Sigmoid colon (tissue), 4 donors: ENCODE measurements at regions not wholly inside any gene's neighbourhood (a gene's known extent, or its start where the extent isn't known, plus 50 kb on each side); places are given as distances from the start of the nearest gene placed in this dataset.

ENCODE experiments used
- CTCF ChIP-seq, 4 experiments: fragments of 450-650 bp in 3 of 4; fragments of 200-600 bp in 1 of 4; IDR thresholded peaks; one replicate each; pipeline ENCODE4 v1.5.1; 2016 to 2019; ENCODE audit warnings: antibody characterized with exemption in 4 of 4, mild to moderate bottlenecking in 3 of 4, moderate library complexity in 2 of 4
- POLR2A ChIP-seq, 2 donors: fragments of 450-650 bp; IDR thresholded peaks; one replicate each; pipeline ENCODE4 v1.6.1; 2016; ENCODE audit warnings: antibody characterized with exemption in 2 of 2, mild to moderate bottlenecking in 2 of 2, moderate library complexity in 2 of 2
- POLR2AphosphoS5 ChIP-seq, 4 donors: sonication (generic); formaldehyde crosslinking; IDR thresholded peaks; one replicate each; pipeline ENCODE4 v1.6.1; 2017; ENCODE audit warnings: antibody characterized with exemption in 4 of 4

DNA sequence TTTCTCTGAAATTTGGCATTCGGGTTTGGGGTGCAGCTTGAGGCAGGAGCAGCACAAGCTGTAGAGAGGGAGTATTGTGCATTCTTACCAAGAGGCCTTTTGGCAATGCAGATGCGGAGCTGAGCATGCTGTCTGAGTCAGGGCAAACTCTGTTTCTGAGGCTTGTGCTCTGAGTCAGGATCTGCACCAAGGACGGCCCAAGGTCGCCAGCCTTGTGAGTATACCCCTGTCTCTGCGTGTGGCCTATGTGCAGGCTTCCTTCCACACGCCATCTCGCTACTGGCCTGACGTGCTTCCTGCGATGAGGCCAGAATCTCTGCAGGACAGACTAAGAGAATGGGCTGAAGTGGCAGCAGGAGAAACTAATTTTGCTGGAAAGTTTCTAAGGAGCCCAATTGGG, 83.8 kb upstream of the ROPN1 start:
- TF ChIP-seq CTCF (IDR thresholded peaks at IDR 0.05) (no peak), POLR2A (IDR thresholded peaks at IDR 0.05) (no peak), POLR2AphosphoS5 (IDR thresholded peaks at IDR 0.05) (no peak)
